Vagina (tissue), 2 donors: ENCODE measurements at regions not wholly inside any gene's neighbourhood (a gene's known extent, or its start where the extent isn't known, plus 50 kb on each side); places are given as distances from the start of the nearest gene placed in this dataset.

ENCODE experiments used
- DNase-seq, 2 donors: peaks; one replicate each; pipeline ENCODE4 v3.0.0-alpha.2; 2017; ENCODE audit errors: extremely low spot score in 2 of 2
- H3K27ac ChIP-seq: fragments of 200-600 bp; sonication (generic); one replicate; pipeline ENCODE4 v1.5.1; 2019
- H3K27me3 ChIP-seq: fragments of 200-600 bp; sonication (generic); one replicate; pipeline ENCODE4 v1.5.1; 2019
- H3K36me3 ChIP-seq, 2 donors: fragments of 200-600 bp; sonication (generic); one replicate each; pipeline ENCODE4 v1.5.1; 2017 to 2019
- H3K4me1 ChIP-seq: fragments of 200-600 bp; sonication (generic); one replicate; pipeline ENCODE4 v1.5.1; 2019
- H3K4me3 ChIP-seq, 2 donors: fragments of 200-600 bp; sonication (generic); 1 replicate in 1 of 2; 2 replicates in 1 of 2; pipeline ENCODE4 v1.5.1; 2016 to 2019
- H3K9me3 ChIP-seq: fragments of 200-600 bp; sonication (generic); one replicate; pipeline ENCODE4 v1.5.1; 2019
- POLR2A ChIP-seq, 2 donors: fragments of 450-650 bp; IDR thresholded peaks; one replicate each; pipeline ENCODE4 v1.6.1; 2017; ENCODE audit warnings: antibody characterized with exemption in 2 of 2, mild to moderate bottlenecking in 2 of 2, moderate library complexity in 2 of 2
- POLR2AphosphoS5 ChIP-seq, 2 donors: sonication (generic); formaldehyde crosslinking; IDR thresholded peaks; one replicate each; pipeline ENCODE4 v1.9.0; 2017; ENCODE audit warnings: antibody characterized with exemption in 2 of 2, mild to moderate bottlenecking in 2 of 2, low read depth in 1 of 2; ENCODE audit not compliant: insufficient read depth in 1 of 2
- intact Hi-C: fragments of 100-400 bp; cut with DNase I; formaldehyde crosslinking; loops from one replicate; pipeline ENCODE4 v1.15.1; 2023
- TF ChIP-seq, protein P1 (sequence below), 3 experiments: fragments of 450-650 bp in 2 of 3; fragments of 200-600 bp in 1 of 3; sonication (generic) in 1 of 3; IDR thresholded peaks; one replicate each; pipeline ENCODE4 v1.5.1; 2017 to 2019; ENCODE audit warnings: antibody characterized with exemption in 3 of 3, mild to moderate bottlenecking in 2 of 3, moderate library complexity in 2 of 3

DNA sequence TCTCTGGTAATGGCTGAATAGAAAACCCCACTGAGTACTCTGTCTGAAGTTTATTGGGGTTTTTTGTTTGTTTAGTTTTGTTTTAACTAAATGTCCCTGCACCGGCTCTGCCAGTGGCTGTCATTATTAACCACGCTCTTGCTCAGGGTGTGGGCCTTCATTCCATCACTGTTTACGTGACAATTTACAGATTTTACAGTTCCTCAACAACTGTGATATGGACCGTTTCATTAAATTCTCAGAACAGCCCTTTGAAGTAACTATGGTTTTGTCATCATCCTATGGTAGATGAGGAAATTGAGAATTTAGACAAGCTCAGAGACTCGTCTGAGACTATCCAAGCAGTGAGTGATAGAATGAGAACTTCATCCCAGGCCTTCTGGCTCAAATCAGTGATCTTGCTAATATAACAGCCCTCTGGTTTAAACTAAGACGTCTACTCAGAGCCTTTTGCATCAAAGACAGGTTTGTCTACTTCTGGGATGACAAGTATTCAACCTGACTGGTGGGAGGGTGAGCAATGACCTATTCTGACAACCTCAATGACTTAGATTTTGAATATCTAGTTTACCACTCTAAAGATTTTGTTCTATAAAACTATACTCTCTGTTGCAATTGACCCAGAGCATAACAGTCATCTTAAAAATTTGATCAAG lies 77.3 kb upstream of the MAP3K1 start:
- Histone ChIP-seq H3K27ac (no peak overlapping the region), H3K36me3 (no peaks in the 10 kb centered on the region), H3K27me3 (no peaks in the 10 kb centered on the region), H3K9me3 (no peaks in the 10 kb centered on the region), H3K4me1 (peaks cover 26% of the 10 kb centered on the region), H3K4me3 (no peak overlapping the region)
- TF ChIP-seq POLR2AphosphoS5 (IDR thresholded peaks at IDR 0.05; ENCODE audit: insufficient read depth in 1 of 2, low read depth in 1 of 2) (no peak), POLR2A (IDR thresholded peaks at IDR 0.05) (no peak)
- TF ChIP-seq, protein P1, sequence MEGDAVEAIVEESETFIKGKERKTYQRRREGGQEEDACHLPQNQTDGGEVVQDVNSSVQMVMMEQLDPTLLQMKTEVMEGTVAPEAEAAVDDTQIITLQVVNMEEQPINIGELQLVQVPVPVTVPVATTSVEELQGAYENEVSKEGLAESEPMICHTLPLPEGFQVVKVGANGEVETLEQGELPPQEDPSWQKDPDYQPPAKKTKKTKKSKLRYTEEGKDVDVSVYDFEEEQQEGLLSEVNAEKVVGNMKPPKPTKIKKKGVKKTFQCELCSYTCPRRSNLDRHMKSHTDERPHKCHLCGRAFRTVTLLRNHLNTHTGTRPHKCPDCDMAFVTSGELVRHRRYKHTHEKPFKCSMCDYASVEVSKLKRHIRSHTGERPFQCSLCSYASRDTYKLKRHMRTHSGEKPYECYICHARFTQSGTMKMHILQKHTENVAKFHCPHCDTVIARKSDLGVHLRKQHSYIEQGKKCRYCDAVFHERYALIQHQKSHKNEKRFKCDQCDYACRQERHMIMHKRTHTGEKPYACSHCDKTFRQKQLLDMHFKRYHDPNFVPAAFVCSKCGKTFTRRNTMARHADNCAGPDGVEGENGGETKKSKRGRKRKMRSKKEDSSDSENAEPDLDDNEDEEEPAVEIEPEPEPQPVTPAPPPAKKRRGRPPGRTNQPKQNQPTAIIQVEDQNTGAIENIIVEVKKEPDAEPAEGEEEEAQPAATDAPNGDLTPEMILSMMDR (IDR thresholded peaks at IDR 0.05): no peak
- intact Hi-C loops: no loop called here
- no peak for DNase-seq

DNA sequence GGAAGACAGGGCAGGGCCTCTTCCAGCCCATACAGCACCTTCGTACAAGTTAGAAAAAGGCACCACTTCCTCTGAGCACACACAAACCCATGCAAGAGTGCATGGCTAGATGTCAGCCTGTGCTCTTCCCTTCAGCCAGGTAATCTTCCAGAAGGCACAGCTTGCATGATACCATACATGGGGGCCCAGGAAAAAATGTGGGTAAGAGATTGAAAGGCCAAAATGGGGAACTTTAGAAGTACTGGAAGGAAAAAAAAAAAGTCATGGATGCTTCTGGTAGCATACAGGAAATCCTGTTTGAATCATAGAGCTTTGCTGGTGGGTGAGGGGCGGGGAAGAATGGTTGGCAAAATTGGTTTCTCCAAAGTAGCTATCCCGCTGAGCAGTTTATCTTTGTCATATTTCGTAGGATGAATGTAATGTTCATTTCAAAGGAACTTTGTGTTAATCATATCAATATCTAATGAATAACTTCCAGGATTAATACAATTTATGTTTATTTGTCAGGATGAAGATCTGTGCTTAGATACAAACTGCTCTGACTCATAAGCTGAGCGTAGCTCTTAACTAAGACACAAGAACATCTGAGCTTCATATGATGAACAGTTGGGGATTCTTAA lies 78.2 kb upstream of the MAP3K1 start:
- DNase-seq: no peak
- TF ChIP-seq POLR2AphosphoS5 (IDR thresholded peaks at IDR 0.05; ENCODE audit: insufficient read depth in 1 of 2, low read depth in 1 of 2) (no peak), POLR2A (IDR thresholded peaks at IDR 0.05) (no peak)
- TF ChIP-seq, protein P1 (IDR thresholded peaks at IDR 0.05): no peak
- Histone ChIP-seq H3K27me3 (no peaks in the 10 kb centered on the region), H3K36me3 (no peaks in the 10 kb centered on the region), H3K4me1 (peaks cover 26% of the 10 kb centered on the region), H3K4me3 (no peak overlapping the region), H3K27ac (no peak overlapping the region), H3K9me3 (no peaks in the 10 kb centered on the region)
- intact Hi-C loops: no loop called here

DNA sequence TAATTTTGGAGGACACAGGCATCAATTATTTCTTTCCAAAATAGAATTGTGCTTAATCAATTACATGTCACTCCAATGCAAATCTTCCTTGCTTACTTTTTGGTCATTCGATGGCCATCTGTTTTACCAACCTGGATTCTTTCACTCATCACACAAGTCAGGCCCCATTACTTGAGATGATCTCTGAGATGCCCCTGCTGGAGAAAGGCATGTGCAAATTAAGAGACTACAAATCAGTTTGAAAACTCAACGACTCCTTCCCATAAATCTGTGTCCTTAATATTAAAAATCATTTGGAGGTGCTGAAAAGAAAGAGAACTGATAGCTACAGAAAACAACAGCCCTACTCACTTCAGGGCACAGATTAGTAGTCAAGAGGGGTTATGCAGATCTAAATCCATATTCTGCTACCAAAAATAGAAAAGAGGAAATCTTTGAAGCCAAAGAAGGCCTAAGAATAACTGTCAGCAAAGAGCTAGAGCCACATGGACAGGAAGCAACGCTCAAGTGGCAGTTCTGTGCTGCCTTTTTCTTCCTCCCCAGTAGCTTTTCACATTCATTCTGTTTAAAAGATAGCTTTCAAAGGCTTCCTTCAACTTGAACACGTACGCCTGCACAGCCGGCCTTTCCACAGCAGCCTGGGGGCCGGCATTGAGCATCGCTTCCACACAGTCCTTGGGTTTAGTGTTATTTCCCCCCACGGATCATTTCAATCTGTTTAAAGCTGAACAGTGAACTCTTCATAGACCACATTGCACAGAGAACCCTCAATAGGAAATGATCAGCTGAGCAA lies 79.3 kb upstream of the MAP3K1 start:
- Histone ChIP-seq H3K4me1 (peaks cover 26% of the 10 kb centered on the region), H3K9me3 (no peaks in the 10 kb centered on the region), H3K4me3 (no peak overlapping the region)

DNA sequence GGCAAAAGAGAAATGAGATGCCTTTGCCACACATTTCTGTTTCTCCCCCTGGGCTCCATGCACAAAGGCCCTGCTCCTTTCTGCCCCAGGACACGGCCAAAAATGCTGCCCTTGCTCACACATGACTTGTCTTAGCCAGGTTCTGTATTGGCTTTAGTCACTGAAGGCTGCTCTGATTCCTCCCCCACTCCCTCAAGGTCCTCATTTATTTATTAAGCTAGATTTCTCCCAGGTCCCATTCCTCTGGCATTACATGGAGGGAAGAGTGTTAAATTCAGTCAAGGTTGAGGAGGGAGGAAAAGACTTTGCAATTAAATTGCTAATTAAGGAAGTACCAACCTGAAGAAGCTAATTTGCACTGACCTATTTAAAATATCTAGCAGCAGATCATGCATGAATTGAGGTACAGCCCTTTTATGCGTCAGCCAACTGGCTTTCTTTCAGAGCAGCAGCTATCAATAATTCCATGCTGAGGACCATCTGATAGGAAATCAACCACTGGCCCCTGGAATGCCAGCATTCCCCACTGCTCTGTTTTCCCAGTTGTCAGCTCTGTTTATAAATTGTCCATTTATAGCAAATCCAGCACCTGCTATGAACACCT lies 81.2 kb upstream of the MAP3K1 start:
- no peak for DNase-seq
- TF ChIP-seq POLR2A (IDR thresholded peaks at IDR 0.05) (no peak), POLR2AphosphoS5 (IDR thresholded peaks at IDR 0.05; ENCODE audit: insufficient read depth in 1 of 2, low read depth in 1 of 2) (no peak)
- TF ChIP-seq, protein P1 (IDR thresholded peaks at IDR 0.05): no peak
- Histone ChIP-seq H3K9me3 (no peaks in the 10 kb centered on the region), H3K27me3 (no peaks in the 10 kb centered on the region), H3K36me3 (no peaks in the 10 kb centered on the region), H3K27ac (no peak overlapping the region), H3K4me1 (peaks cover 26% of the 10 kb centered on the region), H3K4me3 (no peak overlapping the region)
- intact Hi-C loops: no loop called here

More for the DNA sequence above, 79.3 kb upstream of the MAP3K1 start:
- no peak for TF ChIP-seq POLR2AphosphoS5 (IDR thresholded peaks at IDR 0.05; ENCODE audit: insufficient read depth in 1 of 2, low read depth in 1 of 2)
- TF ChIP-seq, protein P1 (IDR thresholded peaks at IDR 0.05): no peak
- TF ChIP-seq POLR2A (IDR thresholded peaks at IDR 0.05): no peak
- DNase-seq: no peak
- Histone ChIP-seq H3K27me3 (no peaks in the 10 kb centered on the region), H3K27ac (no peak overlapping the region), H3K36me3 (no peaks in the 10 kb centered on the region)
- intact Hi-C loops: no loop called here
